NCI-H748 treated with DMSO at 0.1 percent for 48 hours (cell line): ENCODE measurements at regions not wholly inside any gene's neighbourhood (a gene's known extent, or its start where the extent isn't known, plus 50 kb on each side); places are given as distances from the start of the nearest gene placed in this dataset.

Experiments
- DNase-seq: peaks from one replicate; lab custom pipeline; 2025; lab: John Stamatoyannopoulos, UW

DNA sequence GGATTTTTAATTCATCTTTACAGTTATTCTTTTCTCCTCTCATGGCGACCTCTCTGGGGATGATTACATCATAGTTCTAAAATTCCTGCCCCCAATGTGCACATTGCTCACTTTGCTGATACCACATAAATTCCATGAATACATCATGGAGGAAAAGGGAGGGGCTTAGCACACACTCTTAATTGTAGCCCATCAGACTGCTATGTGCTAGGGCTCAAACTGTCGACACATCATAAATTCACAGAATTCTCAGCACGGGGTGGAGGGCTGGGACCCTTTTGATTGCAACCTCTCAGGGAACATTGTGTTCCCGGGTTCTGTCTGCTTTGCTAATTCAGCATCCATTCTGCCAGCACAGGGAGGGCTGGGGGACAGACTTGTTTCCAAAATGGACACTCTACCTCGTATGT, 592.9 kb downstream of the BCOR start:
- DNase-seq = no peak

DNA sequence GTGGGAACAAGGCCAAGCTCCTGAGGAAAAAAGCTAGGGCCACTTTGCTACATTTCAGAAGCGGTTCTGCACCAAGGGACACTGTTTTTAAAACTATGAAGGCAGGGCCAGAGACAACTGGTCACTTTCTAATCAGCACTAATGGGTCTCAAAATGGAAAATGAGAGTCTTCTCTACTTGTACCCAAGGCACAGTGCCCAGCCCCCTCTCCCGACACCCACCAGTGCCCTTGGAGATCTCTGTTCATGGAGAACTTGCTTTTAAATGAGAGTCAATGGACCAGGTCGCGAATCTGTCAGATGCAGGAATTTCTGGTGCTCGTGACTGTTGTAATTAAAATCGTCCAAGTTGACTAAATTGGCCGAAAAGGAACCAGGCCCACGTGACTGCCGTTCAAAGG, 591.6 kb downstream of the BCOR start:
- no peak for DNase-seq

DNA sequence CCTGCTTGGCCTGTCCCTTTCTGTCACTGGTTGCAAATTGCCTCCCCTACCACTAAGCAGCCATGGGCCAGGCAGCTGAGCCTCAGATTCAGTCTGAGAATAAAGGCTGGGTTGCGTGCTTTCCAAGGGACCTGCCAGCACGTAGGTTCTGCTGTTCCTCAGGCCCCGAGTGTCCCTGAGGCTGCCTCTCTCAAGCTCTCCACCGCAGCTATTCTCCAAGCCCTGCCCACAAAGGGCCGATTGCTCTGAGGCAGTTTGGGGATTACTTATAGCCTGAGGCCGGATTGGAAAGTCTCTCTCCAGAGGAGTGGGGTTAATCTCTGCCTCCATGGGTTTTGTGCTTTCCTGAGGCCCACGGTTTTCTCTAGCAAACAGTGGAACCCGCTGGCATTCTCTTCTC, 590.7 kb downstream of the BCOR start:
- no peak for DNase-seq

DNA sequence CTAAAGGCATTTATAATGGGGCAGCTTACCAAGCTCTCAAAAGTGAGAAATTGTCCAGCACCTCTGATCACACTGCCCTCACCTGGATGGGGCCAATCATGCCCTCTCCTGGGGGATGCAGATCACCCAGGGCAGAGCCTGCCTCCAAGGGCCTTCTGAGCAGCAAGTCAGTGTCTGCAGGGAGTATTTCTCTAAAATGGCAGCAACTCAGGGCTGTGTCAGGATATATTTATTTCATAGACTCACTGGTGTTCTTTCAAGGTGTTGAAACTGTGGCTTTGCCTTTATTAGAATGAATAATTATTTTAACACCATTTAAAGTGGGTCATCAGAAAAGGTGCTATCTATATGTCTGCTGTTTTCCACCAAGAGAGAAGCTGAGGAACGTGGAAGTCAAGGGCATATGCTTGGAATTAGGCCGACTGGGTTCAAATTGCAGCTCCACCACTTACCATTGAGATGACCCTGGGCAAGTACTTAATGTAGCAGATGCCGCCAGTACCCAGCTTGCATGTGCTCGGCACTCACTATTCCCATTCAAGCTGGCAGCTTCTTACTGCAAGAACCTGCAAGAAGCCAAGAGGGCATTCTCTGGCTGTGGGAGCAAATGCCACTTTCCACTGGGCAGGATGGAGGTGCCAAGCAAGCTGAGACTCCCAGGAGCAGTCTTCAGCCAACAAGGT, 590.0 kb downstream of the BCOR start:
- no peak for DNase-seq

DNA sequence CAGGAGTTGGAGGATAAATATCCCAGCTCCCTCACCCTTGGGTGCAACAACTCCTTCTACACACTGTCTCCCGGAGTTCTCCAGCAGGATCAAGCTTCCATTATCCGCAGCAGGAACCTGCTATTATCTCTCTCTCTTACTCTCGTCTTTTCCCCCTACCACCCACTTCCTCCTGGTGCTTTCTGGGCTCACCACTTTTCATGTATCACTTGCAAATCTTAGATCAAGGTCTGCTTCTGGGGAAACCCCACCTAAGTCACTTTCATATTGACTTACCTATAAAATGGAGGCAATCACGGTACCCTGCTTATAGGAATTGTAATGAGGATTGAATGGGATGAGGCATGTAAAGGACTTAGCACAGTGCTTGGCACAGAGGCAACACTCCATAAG, 589.5 kb downstream of the BCOR start:
- DNase-seq = no peak

DNA sequence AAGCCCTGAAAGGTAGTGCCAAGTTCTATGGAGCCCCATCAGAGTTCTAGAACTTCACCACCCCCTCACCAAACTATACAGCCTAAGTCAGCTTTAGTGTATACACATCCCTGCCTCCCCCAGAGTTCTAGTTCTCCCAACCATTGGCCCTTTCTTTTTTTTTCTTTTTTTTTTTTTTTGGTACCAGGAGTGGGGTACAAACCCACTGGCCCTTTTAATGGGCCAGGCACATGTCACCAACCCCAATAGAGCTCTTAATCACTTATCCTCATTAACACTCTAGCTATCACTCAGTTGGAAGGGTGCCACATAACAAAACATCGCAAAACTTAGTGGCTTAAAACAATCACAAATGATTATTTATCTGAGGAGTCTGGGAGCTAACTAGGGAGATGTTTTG, 588.6 kb downstream of the BCOR start:
- no peak for DNase-seq

DNA sequence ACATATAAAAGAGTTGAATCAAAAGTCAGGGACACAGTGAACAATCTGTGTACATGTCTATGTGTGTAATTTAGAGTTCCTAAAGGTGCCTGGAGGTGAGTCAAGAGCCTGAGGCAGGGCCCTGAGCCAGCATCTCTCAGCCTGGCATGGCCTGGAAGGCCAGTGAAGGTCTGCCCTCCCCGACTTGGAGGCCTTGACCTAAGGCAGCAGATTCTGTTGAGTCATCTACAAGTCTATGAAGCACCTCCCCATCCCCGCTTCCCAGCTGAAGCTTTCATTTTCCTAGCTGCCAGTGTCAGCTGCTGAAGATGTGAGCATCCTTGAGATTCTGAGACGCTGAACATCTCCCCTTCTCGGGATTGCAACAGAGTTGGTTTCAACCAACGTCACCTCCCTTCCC, 583.9 kb downstream of the BCOR start:
- DNase-seq = no peak

DNA sequence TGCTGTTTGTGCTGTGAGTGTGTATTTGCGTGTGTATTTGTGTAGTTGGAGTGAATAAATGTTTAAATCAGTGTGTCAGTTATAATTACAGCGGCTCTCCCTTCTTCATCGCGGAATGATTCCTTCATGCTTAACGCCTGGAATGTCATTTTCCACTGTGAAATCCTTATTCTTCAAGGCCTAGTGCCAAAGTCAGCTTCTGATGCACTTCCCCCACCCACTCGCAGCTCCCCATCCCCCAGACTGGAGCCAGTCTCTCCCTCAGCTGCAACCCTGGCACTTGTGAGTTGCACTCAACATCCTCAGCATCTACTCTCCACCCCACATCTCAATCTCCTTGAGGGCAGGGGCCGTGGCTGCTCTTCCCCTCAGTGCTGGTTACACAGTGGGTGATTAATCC, 583.0 kb downstream of the BCOR start:
- no peak for DNase-seq

DNA sequence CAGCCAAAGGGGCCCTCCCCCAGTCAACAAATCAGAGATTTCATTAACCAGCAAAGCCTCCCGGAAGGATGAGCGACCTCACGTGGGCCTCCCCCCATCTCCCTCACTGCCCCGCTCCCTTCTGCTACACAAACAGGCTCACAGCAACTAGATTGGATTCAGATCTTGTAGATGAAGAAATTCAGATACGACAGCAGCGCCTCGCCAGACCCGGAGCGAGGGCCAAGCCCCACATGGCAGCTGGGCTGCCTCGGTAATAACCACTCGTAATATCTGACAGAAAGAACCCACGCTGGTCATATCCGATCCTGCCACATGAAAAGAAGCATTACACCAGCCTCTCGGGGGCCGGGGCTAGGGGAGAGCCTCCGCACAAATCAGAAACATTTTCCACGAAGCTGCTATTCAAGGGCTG, 581.3 kb downstream of the BCOR start:
- DNase-seq = no peak

DNA sequence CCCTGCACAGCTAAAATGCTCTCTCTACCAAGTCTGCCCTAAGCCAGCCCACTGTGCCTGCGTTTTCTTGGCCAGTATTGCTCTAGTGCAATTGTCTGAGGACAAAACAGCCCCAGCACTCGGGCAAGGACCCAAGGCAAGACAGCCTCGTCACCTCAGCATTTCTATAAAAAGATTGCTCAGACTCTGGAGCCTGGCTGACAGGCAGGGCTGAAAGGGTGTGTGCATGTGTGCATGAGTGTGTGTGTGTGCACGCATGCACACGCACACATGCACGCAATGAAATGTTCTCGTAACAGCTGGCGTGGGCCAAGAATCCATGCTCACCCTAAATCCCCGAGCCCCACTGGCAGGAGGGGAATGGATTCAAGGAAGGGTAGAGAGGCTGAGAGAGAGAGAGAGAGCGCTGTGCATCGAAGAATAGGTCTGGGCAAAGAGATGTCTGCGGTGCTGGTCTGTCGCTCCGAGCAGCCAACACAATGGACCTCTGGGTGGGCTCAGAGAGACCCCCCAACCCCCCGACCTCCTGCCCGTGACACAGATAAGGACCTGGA, 579.2 kb downstream of the BCOR start:
- DNase-seq = no peak

DNA sequence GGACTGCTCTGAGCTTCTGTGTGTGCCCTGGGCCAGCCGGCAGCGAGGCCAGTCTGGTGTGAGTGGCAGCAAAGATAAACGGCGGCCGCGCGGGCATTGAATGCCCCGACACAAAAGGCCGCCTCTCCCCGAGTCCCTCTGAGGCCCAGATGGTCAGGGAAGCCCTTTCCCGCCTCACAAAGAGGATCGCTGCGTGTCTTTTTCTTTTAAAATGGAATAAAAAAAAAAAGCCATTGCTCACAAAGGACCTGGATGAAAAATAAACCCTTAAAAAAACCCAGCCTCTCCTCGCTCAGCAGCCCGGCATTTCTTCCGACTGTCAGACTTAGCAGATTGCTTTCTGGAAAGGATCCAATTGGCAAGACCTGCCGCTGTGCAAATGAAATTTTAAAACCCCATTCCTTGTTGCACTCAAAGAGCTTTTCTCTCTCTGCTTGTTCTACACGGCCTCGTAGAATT, 578.7 kb downstream of the BCOR start:
- peak; percentile 17 for DNase-seq

DNA sequence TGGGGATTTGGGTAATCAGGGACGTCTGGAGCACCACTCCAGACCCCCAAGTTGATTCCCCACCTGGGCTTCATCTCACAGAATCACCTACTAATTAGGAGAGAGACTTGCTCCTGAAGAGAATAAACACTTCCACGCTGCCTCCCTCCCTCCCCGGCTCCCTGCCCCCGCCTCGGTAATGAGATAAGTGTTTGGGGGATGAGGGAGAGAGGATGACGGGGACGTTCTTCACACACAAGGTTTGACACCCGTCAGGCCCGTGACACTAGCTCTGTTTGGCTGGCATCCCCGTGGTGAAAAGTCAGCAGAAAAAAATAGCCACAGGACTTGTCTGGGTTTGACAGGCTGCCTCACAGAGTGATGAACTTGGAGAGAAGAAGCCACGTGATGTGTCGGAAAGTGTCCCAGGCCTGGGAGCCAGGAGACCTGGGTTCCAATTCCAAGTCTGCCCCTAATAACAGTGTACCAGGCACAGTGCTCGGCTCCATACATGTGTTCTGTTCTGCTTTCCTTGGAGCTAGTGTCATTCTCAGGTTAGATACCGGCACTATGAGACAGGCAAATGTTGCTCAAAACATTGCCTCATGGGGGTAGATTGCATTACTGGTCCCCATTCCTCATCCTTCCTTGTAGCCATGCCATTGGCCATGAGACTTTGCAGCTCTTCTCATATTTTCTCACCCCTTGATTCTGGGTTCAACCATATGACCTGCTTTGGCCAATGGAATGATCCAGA, 578.0 kb downstream of the BCOR start:
- peak; percentile 22 for DNase-seq

DNA sequence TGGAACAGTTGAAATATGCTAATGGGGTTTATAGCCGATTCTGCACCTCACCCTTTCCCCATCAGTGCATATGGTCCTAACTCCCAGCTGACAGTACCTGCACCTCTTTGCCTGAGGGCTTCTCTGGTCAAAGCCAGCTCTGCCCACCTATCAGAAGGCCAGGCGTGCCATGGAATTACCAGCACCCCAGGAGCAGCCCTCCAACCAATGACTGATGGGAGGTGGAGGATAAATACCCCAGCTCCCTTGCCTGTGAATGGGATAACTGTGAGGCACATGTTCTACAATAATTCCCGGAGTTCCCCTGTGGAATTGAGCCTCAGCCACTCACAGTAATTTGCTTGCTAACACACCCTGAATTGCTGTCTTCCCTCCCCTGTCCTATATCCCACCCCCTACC, 572.0 kb downstream of the BCOR start:
- no peak for DNase-seq

DNA sequence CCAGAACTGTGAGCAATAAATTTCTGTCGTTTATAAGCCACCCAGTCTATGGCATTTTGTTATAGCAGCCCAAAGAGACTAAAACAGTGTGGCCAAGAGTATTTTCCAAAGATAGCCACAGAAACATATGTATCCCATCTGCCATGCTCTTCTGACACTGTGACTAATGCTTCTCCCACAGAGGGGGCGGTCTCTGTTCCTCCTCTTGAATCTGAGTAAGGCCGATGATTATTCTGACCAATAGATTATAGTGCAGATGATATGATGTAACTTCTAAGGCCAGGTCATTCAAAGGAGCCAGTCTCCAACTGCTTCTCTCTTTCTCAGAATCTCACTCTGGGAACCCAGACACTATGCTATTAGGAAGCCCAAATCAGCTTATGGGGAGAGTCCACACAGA, 570.7 kb downstream of the BCOR start:
- no peak for DNase-seq

DNA sequence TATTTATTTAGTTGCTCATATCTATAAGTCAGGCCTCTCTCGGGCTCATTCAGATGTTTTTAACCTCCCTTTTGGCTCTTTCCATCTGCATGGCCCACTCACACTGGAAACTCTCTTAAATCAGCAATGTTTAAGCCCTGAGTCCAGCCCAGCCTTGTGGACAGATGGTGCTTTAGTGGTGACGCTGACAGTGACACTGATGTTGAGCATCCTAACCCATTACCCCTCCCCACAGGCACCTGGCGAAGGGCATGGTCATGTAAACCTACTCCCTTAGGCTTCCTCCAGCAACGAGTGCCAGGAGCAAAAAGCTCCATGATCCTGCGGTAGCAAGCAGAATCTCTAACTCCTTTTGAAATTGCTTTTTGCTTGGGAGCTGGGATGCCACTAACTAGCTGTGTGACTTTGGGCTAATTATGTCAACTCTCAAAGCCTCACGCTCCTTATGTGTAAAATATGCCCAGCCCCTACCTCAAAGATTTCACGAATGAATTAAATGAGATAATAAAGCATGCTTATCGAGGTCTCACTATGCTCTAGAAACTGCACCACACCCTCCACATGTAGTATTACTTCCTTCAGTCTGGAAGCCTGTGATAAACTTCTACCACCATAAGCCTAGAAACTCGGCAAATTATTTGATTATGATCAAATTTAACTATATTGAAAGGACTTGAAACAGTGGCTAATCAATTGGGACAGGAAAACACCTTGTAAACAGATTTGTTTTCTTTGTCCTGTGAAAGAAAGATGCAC, 569.4 kb downstream of the BCOR start:
- no peak for DNase-seq

DNA sequence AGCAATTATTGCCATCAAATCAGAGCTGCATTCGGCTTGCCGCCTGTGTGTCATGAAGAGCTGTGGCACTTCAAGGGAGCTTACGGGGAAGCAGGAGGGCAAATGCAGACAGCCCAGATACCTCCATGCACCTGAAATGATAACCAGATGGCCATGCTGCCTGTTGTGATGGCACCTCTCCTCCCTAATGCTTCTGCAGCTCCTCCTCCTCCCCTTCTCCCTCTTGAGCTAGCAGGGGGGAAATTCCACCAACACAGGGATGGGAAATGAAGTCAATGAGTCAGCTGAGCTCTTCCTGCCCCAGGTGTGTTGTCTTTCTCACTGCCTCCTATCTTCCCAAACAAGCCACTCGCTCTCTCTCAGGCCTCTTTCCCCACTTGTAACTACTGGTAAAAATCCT, 565.0 kb downstream of the BCOR start:
- no peak for DNase-seq

DNA sequence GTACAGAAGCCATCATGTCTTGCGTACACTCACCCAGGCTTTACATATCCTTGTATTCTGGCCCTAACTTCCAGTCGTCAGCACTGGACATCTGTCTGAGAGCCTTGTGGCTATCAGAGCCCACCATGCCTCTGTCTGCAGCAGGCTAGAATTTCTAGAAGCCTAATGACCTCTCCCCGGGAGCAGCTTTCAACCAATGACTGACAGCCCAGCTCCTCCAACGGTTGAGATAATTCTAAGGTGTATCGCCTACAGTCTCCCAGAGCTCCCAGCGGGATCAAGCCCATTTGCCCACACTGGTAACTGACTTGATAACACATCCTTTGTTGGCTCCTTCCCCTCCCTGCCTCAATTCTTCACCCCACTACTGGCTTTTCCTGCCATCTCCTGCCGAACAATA, 562.8 kb downstream of the BCOR start:
- no peak for DNase-seq

DNA sequence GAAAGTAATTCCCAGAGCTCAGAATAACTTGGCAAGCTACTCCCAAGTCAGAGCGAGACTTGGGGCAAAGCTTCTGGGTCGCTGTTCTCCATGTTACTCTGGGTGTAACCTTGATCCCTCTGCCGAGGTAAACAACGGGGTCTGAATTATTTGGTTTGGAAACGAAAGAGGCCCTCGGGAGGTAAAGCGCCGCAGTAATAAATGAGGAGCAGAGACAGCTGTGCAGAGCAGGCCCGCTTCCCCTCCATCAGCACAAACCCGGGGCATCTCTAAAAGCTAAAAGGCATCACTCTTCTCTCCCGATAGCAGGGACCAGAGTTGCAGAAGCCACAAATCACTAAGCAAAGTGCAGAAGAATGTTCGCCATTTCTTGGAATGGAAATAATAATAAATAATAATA, 561.5 kb downstream of the BCOR start:
- DNase-seq = no peak

DNA sequence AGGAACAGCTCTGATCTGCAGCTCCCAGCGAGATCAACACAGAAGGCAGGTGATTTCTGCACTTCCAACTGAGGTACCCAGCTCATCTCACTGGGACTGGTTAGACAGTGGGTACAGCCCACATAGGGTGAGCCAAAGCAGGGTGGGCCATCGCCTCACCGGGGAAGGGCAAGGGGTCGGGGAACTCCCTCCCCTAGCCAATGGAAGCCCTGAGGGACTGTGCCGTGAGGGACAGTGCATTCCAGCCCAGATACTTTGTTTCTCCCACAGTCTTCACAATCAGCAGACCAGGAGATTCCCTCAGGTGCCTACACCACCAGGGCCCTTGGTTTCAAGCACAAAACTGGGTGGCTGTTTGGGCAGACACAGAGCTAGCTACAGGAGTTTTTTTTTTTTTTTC, 555.9 kb downstream of the BCOR start:
- DNase-seq = no peak

DNA sequence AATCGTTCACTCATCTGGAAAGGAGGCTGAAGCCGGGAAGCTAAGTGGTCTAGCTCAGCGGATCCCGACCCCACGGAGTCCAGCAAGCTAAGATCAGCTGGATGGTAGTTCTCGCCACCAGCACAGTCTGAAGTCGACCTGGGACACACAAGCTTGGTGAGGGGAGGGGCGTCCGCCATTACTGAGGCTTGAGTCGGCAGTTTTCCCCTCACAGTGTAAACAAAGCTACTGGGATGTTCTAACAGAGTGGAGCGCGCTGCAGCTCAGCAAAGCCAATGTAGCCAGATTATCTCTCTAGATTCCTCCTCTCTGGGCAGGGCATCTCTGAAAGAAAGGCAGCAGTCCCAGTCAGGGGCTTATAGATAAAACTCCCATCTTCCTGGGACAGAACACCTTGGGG, 555.4 kb downstream of the BCOR start:
- DNase-seq = no peak

DNA sequence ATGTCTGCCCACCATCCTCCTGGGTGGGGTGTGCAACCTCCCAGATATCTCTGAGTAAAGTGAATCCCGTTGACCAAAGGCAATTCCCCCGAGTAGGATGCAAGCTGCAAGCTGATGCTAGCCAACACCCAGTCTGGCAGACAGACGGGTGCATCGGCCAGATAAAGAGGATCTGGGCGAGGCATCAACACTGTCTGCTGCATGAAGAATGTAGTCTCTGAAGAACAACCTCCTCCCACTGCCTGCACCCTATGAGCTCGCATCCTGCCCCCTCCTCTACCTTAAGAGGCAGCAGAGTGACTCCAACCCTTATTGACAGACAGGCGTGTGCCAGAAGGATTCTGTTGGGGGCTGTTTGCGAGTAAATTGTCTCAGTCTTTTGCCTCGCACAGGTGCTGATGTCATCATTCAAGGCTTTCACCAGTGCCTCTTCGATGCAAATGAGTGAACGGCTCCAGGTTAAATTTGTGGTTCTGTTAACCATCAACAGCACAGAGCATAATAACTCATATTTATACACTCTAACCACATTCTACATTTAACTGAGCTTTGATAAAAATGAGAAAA, 546.9 kb downstream of the BCOR start:
- DNase-seq = peak; percentile 1

DNA sequence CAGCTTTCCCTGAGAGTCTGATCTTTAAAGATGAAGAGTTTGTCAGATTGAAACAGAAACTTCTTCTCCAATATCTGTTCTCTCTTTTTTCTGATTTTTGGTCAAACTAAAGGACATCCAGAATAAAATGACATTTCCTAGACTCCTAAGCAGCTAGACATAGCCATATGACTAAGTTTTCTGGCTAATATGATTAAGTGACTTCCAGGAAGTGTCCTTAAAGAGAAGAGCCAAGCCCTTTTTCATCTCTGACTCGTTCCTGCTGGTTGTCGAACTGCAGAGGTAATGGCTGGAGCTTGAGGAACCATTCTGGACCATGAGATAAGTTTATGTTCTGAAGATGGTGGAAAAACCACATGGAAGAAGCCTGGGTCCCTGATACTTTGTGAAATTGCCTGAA, 546.0 kb downstream of the BCOR start:
- DNase-seq = no peak

DNA sequence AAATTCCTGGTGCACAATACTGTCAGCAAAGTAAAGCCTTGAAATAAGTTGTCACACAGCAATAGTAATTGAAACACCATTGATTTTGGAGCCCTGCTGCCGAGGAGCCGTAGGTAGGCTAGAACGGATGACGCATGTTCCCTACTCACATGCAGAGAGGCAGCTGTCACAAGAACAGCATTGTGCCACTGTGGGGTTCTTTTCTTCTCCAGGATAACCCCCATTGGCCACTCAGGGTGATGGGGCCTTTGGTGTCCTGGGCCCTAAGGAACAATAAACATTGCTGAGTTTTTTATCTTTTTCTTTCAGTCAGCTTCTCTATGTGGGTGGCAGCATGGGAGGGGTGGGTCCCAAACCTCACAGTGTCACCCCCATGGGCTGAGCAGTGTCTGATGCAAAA, 542.3 kb downstream of the BCOR start:
- no peak for DNase-seq
